ENCODE measurements at regions not wholly inside any gene's neighbourhood (a gene's known extent, or its start where the extent isn't known, plus 50 kb on each side); places are given as distances from the start of the nearest gene placed in this dataset.

- Histone ChIP-seq H3K4me1 (no peaks in the 10 kb centered on the region), H3K27me3 (no peaks in the 10 kb centered on the region), H3K4me3 (no peak overlapping the region), H3K36me3 (no peaks in the 10 kb centered on the region), H3K9me3 (no peaks in the 10 kb centered on the region), H3K27ac (no peak overlapping the region)
- intact Hi-C loops (cut with DNase I) = no loop called here
- peak; percentile 30 for TF ChIP-seq CTCF (IDR thresholded peaks at IDR 0.05)
- DNase-seq = no peak
- peak; percentile 31 for ATAC-seq
Observed at GRCh38 chr16:26645614-26646013, 421.1 kb upstream of the C16orf82 start.

GRCh38 chr16:26647870-26648269, 418.9 kb upstream of the C16orf82 start:
- no peak overlapping the region for H3K27ac ChIP-seq
- H3K36me3 ChIP-seq = no peaks in the 10 kb centered on the region
- ATAC-seq (no peak), DNase-seq (no peak)
- H3K4me3 ChIP-seq = no peak overlapping the region
- no peak for TF ChIP-seq CTCF (IDR thresholded peaks at IDR 0.05)
- no peaks in the 10 kb centered on the region for H3K27me3 ChIP-seq
- intact Hi-C loops (cut with DNase I) = no loop called here
- H3K9me3 ChIP-seq = no peaks in the 10 kb centered on the region
- no peaks in the 10 kb centered on the region for H3K4me1 ChIP-seq

GRCh38 chr16:26648851-26649250, 417.9 kb upstream of the C16orf82 start:
- Histone ChIP-seq H3K9me3 (no peaks in the 10 kb centered on the region), H3K27me3 (no peaks in the 10 kb centered on the region), H3K27ac (no peak overlapping the region), H3K4me3 (no peak overlapping the region), H3K36me3 (no peaks in the 10 kb centered on the region), H3K4me1 (no peaks in the 10 kb centered on the region)
- intact Hi-C loops (cut with DNase I) = no loop called here
- DNase-seq (no peak), ATAC-seq (no peak)
- TF ChIP-seq CTCF (IDR thresholded peaks at IDR 0.05) = no peak

GRCh38 chr16:26649381-26650045, 417.2 kb upstream of the C16orf82 start:
- H3K27ac ChIP-seq = no peak overlapping the region
- no peaks in the 10 kb centered on the region for H3K4me1 ChIP-seq
- no peaks in the 10 kb centered on the region for H3K9me3 ChIP-seq
- no peak for ATAC-seq
- intact Hi-C loops (cut with DNase I) = no loop called here
- H3K27me3 ChIP-seq = no peaks in the 10 kb centered on the region
- no peak for DNase-seq
- no peak overlapping the region for H3K4me3 ChIP-seq
- H3K36me3 ChIP-seq = no peaks in the 10 kb centered on the region
- no peak for TF ChIP-seq CTCF (IDR thresholded peaks at IDR 0.05)

GRCh38 chr16:26651464-26651863, 415.3 kb upstream of the C16orf82 start:
- ATAC-seq (no peak), DNase-seq (no peak)
- Histone ChIP-seq H3K4me1 (no peaks in the 10 kb centered on the region), H3K27me3 (no peaks in the 10 kb centered on the region), H3K9me3 (no peaks in the 10 kb centered on the region), H3K27ac (no peak overlapping the region), H3K36me3 (no peaks in the 10 kb centered on the region), H3K4me3 (no peak overlapping the region)
- TF ChIP-seq CTCF (IDR thresholded peaks at IDR 0.05) = no peak
- intact Hi-C loops (cut with DNase I) = no loop called here

- Histone ChIP-seq H3K27me3 (no peaks in the 10 kb centered on the region), H3K27ac (no peak overlapping the region), H3K36me3 (no peaks in the 10 kb centered on the region), H3K4me1 (no peaks in the 10 kb centered on the region), H3K9me3 (no peaks in the 10 kb centered on the region), H3K4me3 (no peak overlapping the region)
- no peak for DNase-seq
- no peak for ATAC-seq
- TF ChIP-seq CTCF (IDR thresholded peaks at IDR 0.05) = no peak
- intact Hi-C loops (cut with DNase I) = no loop called here
Observed at GRCh38 chr16:26651884-26652283, 414.8 kb upstream of the C16orf82 start.

All from upper lobe of right lung (tissue), 1 donor.